ENCODE measurements at regions not wholly inside any gene's neighbourhood (a gene's known extent, or its start where the extent isn't known, plus 50 kb on each side); places are given as distances from the start of the nearest gene placed in this dataset.
"Not testable (repeated sequence)": the region's sequence is repeated elsewhere in the genome, so short reads cannot be mapped to it uniquely, and the experiment has no call there.

- no peak overlapping the region for H3K4me3 ChIP-seq (ENCODE audit: low read length)
- DNase-seq (ENCODE audit: low read depth, low spot score) = no peak
Measured at GRCh38 chr12:41645624-41646023, 457.5 kb downstream of the PDZRN4 start.

GRCh38 chr12:41642808-41643207 lies 454.7 kb downstream of the PDZRN4 start:
- H3K4me3 ChIP-seq (ENCODE audit: low read length); DNase-seq (ENCODE audit: low read depth, low spot score): not testable (repeated sequence)

GRCh38 chr12:41636653-41637052 lies 448.5 kb downstream of the PDZRN4 start:
- DNase-seq (ENCODE audit: low read depth, low spot score) = no peak

GRCh38 chr12:41635626-41636364 lies 447.7 kb downstream of the PDZRN4 start:
- no peak overlapping the region for H3K4me3 ChIP-seq (ENCODE audit: low read length)
- DNase-seq (ENCODE audit: low read depth, low spot score) = no peak

More at GRCh38 chr12:41636653-41637052, 448.5 kb downstream of the PDZRN4 start:
- no peak overlapping the region for H3K4me3 ChIP-seq (ENCODE audit: low read length)

GRCh38 chr12:41634091-41634490 lies 446.0 kb downstream of the PDZRN4 start:
- DNase-seq (ENCODE audit: low read depth, low spot score) = no peak
- H3K4me3 ChIP-seq (ENCODE audit: low read length) = no peak overlapping the region

- DNase-seq (ENCODE audit: low read depth, low spot score) = no peak
- no peak overlapping the region for H3K4me3 ChIP-seq (ENCODE audit: low read length)
Measured at GRCh38 chr12:41629611-41630010, 441.5 kb downstream of the PDZRN4 start.

- no peak for DNase-seq (ENCODE audit: low read depth, low spot score)
- H3K4me3 ChIP-seq (ENCODE audit: low read length) = no peak overlapping the region
Measured at GRCh38 chr12:41627476-41627875, 439.4 kb downstream of the PDZRN4 start.

- DNase-seq (ENCODE audit: low read depth, low spot score) = no peak
- no peak overlapping the region for H3K4me3 ChIP-seq (ENCODE audit: low read length)
Measured at GRCh38 chr12:41624571-41624970, 436.5 kb downstream of the PDZRN4 start.
